ENCODE measurements at regions not wholly inside any gene's neighbourhood (a gene's known extent, or its start where the extent isn't known, plus 50 kb on each side); places are given as distances from the start of the nearest gene placed in this dataset.

GRCh38 chr7:130909161-130909836 is 175.3 kb upstream of the KLF14 start:
- Histone ChIP-seq H3K9ac (ENCODE audit: low read depth in 1 of 3, low read length in 3 of 3) (peak overlapping the region in 1 of 3 donors; percentile 4), H3K36me3 (ENCODE audit: control insufficient read depth in 3 of 3, insufficient read depth in 3 of 3, low read length in 3 of 3) (peaks cover 0 to 3% (median 0%) of the 10 kb centered on the region in 3 donors), H3K4me1 (ENCODE audit: control insufficient read depth in 3 of 3, insufficient read depth in 3 of 3, low read length in 3 of 3) (peaks cover 51 to 61% (median 52%) of the 10 kb centered on the region in 3 donors), H3K27ac (ENCODE audit: low read depth, low read length) (peak overlapping the region; percentile 82), H3K9me3 (ENCODE audit: control insufficient read depth in 3 of 3, low read length in 3 of 3) (no peaks in the 10 kb centered on the region), H3K27me3 (ENCODE audit: control insufficient read depth in 3 of 3, insufficient read depth in 3 of 3, low read length in 3 of 3) (no peaks in the 10 kb centered on the region), H3K4me3 (ENCODE audit: low read length in 3 of 3) (no peak overlapping the region)

GRCh38 chr7:130909881-130910672 is 176.1 kb upstream of the KLF14 start:
- Histone ChIP-seq H3K27ac (ENCODE audit: low read depth, low read length) (peak overlapping the region; percentile 82), H3K27me3 (ENCODE audit: control insufficient read depth in 3 of 3, insufficient read depth in 3 of 3, low read length in 3 of 3) (no peaks in the 10 kb centered on the region), H3K36me3 (ENCODE audit: control insufficient read depth in 3 of 3, insufficient read depth in 3 of 3, low read length in 3 of 3) (peaks cover 0 to 3% (median 0%) of the 10 kb centered on the region in 3 donors), H3K9ac (ENCODE audit: low read depth in 1 of 3, low read length in 3 of 3) (no peak overlapping the region), H3K4me3 (ENCODE audit: low read length in 3 of 3) (no peak overlapping the region), H3K4me1 (ENCODE audit: control insufficient read depth in 3 of 3, insufficient read depth in 3 of 3, low read length in 3 of 3) (peaks cover 51 to 60% (median 51%) of the 10 kb centered on the region in 3 donors), H3K9me3 (ENCODE audit: control insufficient read depth in 3 of 3, low read length in 3 of 3) (no peaks in the 10 kb centered on the region)

GRCh38 chr7:130910949-130911944 is 177.2 kb upstream of the KLF14 start:
- Histone ChIP-seq H3K4me1 (ENCODE audit: control insufficient read depth in 3 of 3, insufficient read depth in 3 of 3, low read length in 3 of 3) (peaks cover 53 to 64% (median 55%) of the 10 kb centered on the region in 3 donors), H3K27me3 (ENCODE audit: control insufficient read depth in 3 of 3, insufficient read depth in 3 of 3, low read length in 3 of 3) (no peaks in the 10 kb centered on the region), H3K36me3 (ENCODE audit: control insufficient read depth in 3 of 3, insufficient read depth in 3 of 3, low read length in 3 of 3) (peaks cover 0 to 2% (median 0%) of the 10 kb centered on the region in 3 donors), H3K9me3 (ENCODE audit: control insufficient read depth in 3 of 3, low read length in 3 of 3) (no peaks in the 10 kb centered on the region), H3K9ac (ENCODE audit: low read depth in 1 of 3, low read length in 3 of 3) (peak overlapping the region in 2 of 3 donors; percentile 7 to 52), H3K27ac (ENCODE audit: low read depth, low read length) (peak overlapping the region; percentile 82), H3K4me3 (ENCODE audit: low read length in 3 of 3) (peak overlapping the region in 2 of 3 donors; percentile 14 to 25)

GRCh38 chr7:130912082-130912861 is 178.3 kb upstream of the KLF14 start:
- H3K27ac ChIP-seq (ENCODE audit: low read depth, low read length), result peak overlapping the region; percentile 82
- H3K9ac ChIP-seq (ENCODE audit: low read depth in 1 of 3, low read length in 3 of 3), result peak overlapping the region; percentile 24 to 77 (median 57)
- peaks cover 0 to 2% (median 0%) of the 10 kb centered on the region in 3 donors for H3K36me3 ChIP-seq (ENCODE audit: control insufficient read depth in 3 of 3, insufficient read depth in 3 of 3, low read length in 3 of 3)
- H3K4me3 ChIP-seq (ENCODE audit: low read length in 3 of 3), result peak overlapping the region; percentile 62 to 68 (median 67)
- no peaks in the 10 kb centered on the region for H3K9me3 ChIP-seq (ENCODE audit: control insufficient read depth in 3 of 3, low read length in 3 of 3)
- H3K27me3 ChIP-seq (ENCODE audit: control insufficient read depth in 3 of 3, insufficient read depth in 3 of 3, low read length in 3 of 3), result no peaks in the 10 kb centered on the region
- peaks cover 58 to 72% (median 65%) of the 10 kb centered on the region in 3 donors for H3K4me1 ChIP-seq (ENCODE audit: control insufficient read depth in 3 of 3, insufficient read depth in 3 of 3, low read length in 3 of 3)

- Histone ChIP-seq H3K4me1 (ENCODE audit: control insufficient read depth in 3 of 3, insufficient read depth in 3 of 3, low read length in 3 of 3) (peaks cover 64 to 75% (median 69%) of the 10 kb centered on the region in 3 donors), H3K36me3 (ENCODE audit: control insufficient read depth in 3 of 3, insufficient read depth in 3 of 3, low read length in 3 of 3) (peaks cover 0 to 2% (median 0%) of the 10 kb centered on the region in 3 donors), H3K4me3 (ENCODE audit: low read length in 3 of 3) (peak overlapping the region; percentile 62 to 68 (median 67)), H3K9me3 (ENCODE audit: control insufficient read depth in 3 of 3, low read length in 3 of 3) (no peaks in the 10 kb centered on the region), H3K9ac (ENCODE audit: low read depth in 1 of 3, low read length in 3 of 3) (peak overlapping the region; percentile 24 to 77 (median 57)), H3K27me3 (ENCODE audit: control insufficient read depth in 3 of 3, insufficient read depth in 3 of 3, low read length in 3 of 3) (no peaks in the 10 kb centered on the region), H3K27ac (ENCODE audit: low read depth, low read length) (peak overlapping the region; percentile 82)
Observed at GRCh38 chr7:130912862-130913638, 179.0 kb upstream of the KLF14 start.

- Histone ChIP-seq H3K9ac (ENCODE audit: low read depth in 1 of 3, low read length in 3 of 3) (peak overlapping the region; percentile 24 to 77 (median 57)), H3K4me1 (ENCODE audit: control insufficient read depth in 3 of 3, insufficient read depth in 3 of 3, low read length in 3 of 3) (peaks cover 72 to 84% (median 78%) of the 10 kb centered on the region in 3 donors), H3K9me3 (ENCODE audit: control insufficient read depth in 3 of 3, low read length in 3 of 3) (no peaks in the 10 kb centered on the region), H3K27me3 (ENCODE audit: control insufficient read depth in 3 of 3, insufficient read depth in 3 of 3, low read length in 3 of 3) (no peaks in the 10 kb centered on the region), H3K36me3 (ENCODE audit: control insufficient read depth in 3 of 3, insufficient read depth in 3 of 3, low read length in 3 of 3) (peaks cover 0 to 2% (median 0%) of the 10 kb centered on the region in 3 donors), H3K4me3 (ENCODE audit: low read length in 3 of 3) (peak overlapping the region; percentile 62 to 68 (median 67)), H3K27ac (ENCODE audit: low read depth, low read length) (peak overlapping the region; percentile 82)
Observed at GRCh38 chr7:130913639-130914553, 179.9 kb upstream of the KLF14 start.

- Histone ChIP-seq H3K27ac (ENCODE audit: low read depth, low read length) (peak overlapping the region; percentile 82), H3K4me3 (ENCODE audit: low read length in 3 of 3) (peak overlapping the region in 1 of 3 donors; percentile 68), H3K4me1 (ENCODE audit: control insufficient read depth in 3 of 3, insufficient read depth in 3 of 3, low read length in 3 of 3) (peaks cover 80 to 85% (median 83%) of the 10 kb centered on the region in 3 donors), H3K27me3 (ENCODE audit: control insufficient read depth in 3 of 3, insufficient read depth in 3 of 3, low read length in 3 of 3) (no peaks in the 10 kb centered on the region), H3K9ac (ENCODE audit: low read depth in 1 of 3, low read length in 3 of 3) (peak overlapping the region in 2 of 3 donors; percentile 24 to 77), H3K36me3 (ENCODE audit: control insufficient read depth in 3 of 3, insufficient read depth in 3 of 3, low read length in 3 of 3) (peaks cover 0 to 2% (median 0%) of the 10 kb centered on the region in 3 donors), H3K9me3 (ENCODE audit: control insufficient read depth in 3 of 3, low read length in 3 of 3) (no peaks in the 10 kb centered on the region)
Observed at GRCh38 chr7:130914554-130915294, 180.7 kb upstream of the KLF14 start.
